Naive thymus-derived CD4-positive, alpha-beta T cell (primary cell): ENCODE measurements at regions not wholly inside any gene's neighbourhood (a gene's known extent, or its start where the extent isn't known, plus 50 kb on each side); places are given as distances from the start of the nearest gene placed in this dataset.
A peak's percentile ranks its signal among the peaks of the same experiment; 100 is the strongest.

ENCODE experiments used
- ATAC-seq: fragments of 150-1000 bp; cut with Tn5 transposase; 2 replicates; pipeline ENCODE4 v1.10.0; 2021; ENCODE audit warnings: mild to moderate bottlenecking, moderate library complexity
- CTCF ChIA-PET: fragments of 350-600 bp; sonication (Branson Sonifier 250); formaldehyde crosslinking; loops from one replicate; lab custom pipeline; 2021; ENCODE audit warnings: antibody characterized with exemption; lab: Charles Lee
- POLR2A ChIA-PET: fragments of 350-600 bp; sonication (Branson Sonifier 250); formaldehyde crosslinking; loops from one replicate; lab custom pipeline; 2021; ENCODE audit warnings: antibody characterized with exemption, inconsistent platforms; lab: Charles Lee
- DNase-seq, 9 donors: peaks; one replicate each; pipeline versions ENCODE4 v3.0.0 to v3.0.0-alpha.2; 2020 to 2022; ENCODE audit warnings: mixed read lengths in 1 of 9
- H3K27ac ChIP-seq: one replicate; pipeline ENCODE4 v1.7.0; 2013; ENCODE audit warnings: mild to moderate bottlenecking, low read depth, low read length, moderate library complexity
- H3K27me3 ChIP-seq, 2 donors: one replicate each; pipeline ENCODE4 v1.7.0; 2013; ENCODE audit warnings: low read length in 2 of 2, mild to moderate bottlenecking in 2 of 2, moderate library complexity in 2 of 2; ENCODE audit not compliant: control insufficient read depth in 2 of 2, insufficient read depth in 2 of 2
- H3K36me3 ChIP-seq, 3 experiments: 1 replicate in 2 of 3; 2 replicates in 1 of 3; pipeline ENCODE4 v1.7.0; 2013; ENCODE audit warnings: low read length in 3 of 3, mild to moderate bottlenecking in 3 of 3, moderate library complexity in 1 of 3; ENCODE audit not compliant: insufficient read depth in 3 of 3, control insufficient read depth in 2 of 3
- H3K4me1 ChIP-seq, 2 donors: one replicate each; pipeline ENCODE4 v1.7.0; 2013; ENCODE audit warnings: low read length in 2 of 2, mild to moderate bottlenecking in 2 of 2, moderate library complexity in 1 of 2; ENCODE audit not compliant: control insufficient read depth in 2 of 2, insufficient read depth in 2 of 2
- H3K4me3 ChIP-seq: 2 replicates; pipeline ENCODE4 v1.7.0; 2013; ENCODE audit warnings: mild to moderate bottlenecking, low read length
- H3K9me3 ChIP-seq, 3 experiments: 1 replicate in 2 of 3; 2 replicates in 1 of 3; pipeline ENCODE4 v1.7.0; 2013; ENCODE audit warnings: low read length in 3 of 3; ENCODE audit not compliant: control insufficient read depth in 2 of 3
- H3K27ac Mint-ChIP-seq, 9 donors: one replicate each; pipeline ENCODE4 v1.8.0; 2020 to 2022; ENCODE audit warnings: mixed read lengths in 9 of 9, mild to moderate bottlenecking in 8 of 9, moderate library complexity in 5 of 9, inconsistent platforms in 2 of 9
- H3K27me3 Mint-ChIP-seq, 5 donors: one replicate each; pipeline ENCODE4 v1.8.0; 2021 to 2022; ENCODE audit warnings: mixed read lengths in 5 of 5, mild to moderate bottlenecking in 1 of 5
- H3K36me3 Mint-ChIP-seq, 5 donors: one replicate each; pipeline ENCODE4 v1.8.0; 2020 to 2022; ENCODE audit warnings: mixed read lengths in 5 of 5, mild to moderate bottlenecking in 3 of 5, inconsistent platforms in 1 of 5
- H3K4me1 Mint-ChIP-seq, 7 donors: one replicate each; pipeline ENCODE4 v1.8.0; 2020 to 2022; ENCODE audit warnings: mixed read lengths in 7 of 7, mild to moderate bottlenecking in 3 of 7, inconsistent platforms in 1 of 7
- H3K4me3 Mint-ChIP-seq, 10 donors: one replicate each; pipeline ENCODE4 v1.8.0; 2020 to 2022; ENCODE audit warnings: mild to moderate bottlenecking in 10 of 10, mixed read lengths in 10 of 10, moderate library complexity in 6 of 10, inconsistent platforms in 2 of 10
- H3K9me3 Mint-ChIP-seq, 11 donors: one replicate each; pipeline ENCODE4 v1.8.0; 2020 to 2022; ENCODE audit warnings: mixed read lengths in 11 of 11, mild to moderate bottlenecking in 4 of 11, inconsistent platforms in 1 of 11, moderate library complexity in 1 of 11
- intact Hi-C, 2 donors: fragments of 100-400 bp; cut with micrococcal nuclease; formaldehyde crosslinking; loops; one replicate each; pipeline ENCODE4 v1.15.1; 2023

DNA sequence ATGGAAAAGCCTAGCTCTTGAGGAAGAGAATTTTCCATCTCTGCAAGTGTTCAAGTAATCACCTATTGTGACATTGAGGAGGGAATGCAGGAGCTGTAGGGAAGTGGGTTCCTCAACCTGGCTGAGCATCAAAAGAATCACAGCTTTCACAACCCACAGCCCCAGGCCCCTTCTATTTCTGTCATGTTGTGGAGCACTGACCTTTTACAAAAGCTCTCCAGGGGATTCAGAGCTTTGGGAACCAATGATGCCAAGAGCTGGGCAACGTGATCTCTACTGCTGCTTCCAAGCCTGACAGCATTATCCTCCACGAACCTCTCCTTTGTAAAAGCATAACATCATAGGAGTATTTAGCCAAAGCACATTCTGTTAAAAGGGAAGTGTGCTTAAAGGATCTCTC, 231.1 kb downstream of the ADAMTS9 start:
- no peak overlapping the region for H3K27ac ChIP-seq
- H3K4me1 Mint-ChIP-seq: peaks cover 0 to 2% (median 0%) of the 10 kb centered on the region in 7 donors
- no peak overlapping the region for H3K4me3 Mint-ChIP-seq
- H3K27me3 Mint-ChIP-seq: peaks cover 0 to 22% (median 13%) of the 10 kb centered on the region in 5 donors
- DNase-seq: no peak
- no peaks in the 10 kb centered on the region for H3K27me3 ChIP-seq
- H3K36me3 Mint-ChIP-seq: no peaks in the 10 kb centered on the region
- H3K4me3 ChIP-seq: no peak overlapping the region
- H3K27ac Mint-ChIP-seq: no peak overlapping the region
- no peaks in the 10 kb centered on the region for H3K36me3 ChIP-seq
- ATAC-seq: no peak
- H3K9me3 ChIP-seq: no peaks in the 10 kb centered on the region
- H3K9me3 Mint-ChIP-seq: no peaks in the 10 kb centered on the region
- no peaks in the 10 kb centered on the region for H3K4me1 ChIP-seq
- ChIA-PET POLR2A (no interaction called here), CTCF (no interaction called here)
- intact Hi-C loops: no loop called here

DNA sequence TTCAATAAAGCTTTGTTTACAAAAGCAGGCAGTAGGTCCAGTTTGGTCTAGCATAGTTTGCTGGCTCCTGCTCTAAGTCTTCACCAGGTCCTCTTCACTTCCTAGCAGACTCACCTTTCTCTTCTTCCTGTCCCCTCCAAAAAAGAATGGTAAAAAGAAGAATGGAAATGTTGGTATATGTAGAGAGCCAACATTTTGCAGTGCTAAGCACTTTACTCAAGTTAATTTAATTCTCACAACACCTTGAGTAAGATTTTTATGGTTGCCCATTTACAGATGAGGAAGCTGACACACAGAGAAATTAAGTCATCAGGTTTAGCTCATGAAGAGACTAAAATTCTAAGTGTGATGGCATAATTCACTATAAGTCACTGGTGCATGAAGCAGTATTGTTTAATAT, 230.1 kb upstream of the PRICKLE2 start:
- H3K4me3 Mint-ChIP-seq: no peak overlapping the region
- H3K4me1 Mint-ChIP-seq: peaks cover 0 to 2% (median 0%) of the 10 kb centered on the region in 7 donors
- DNase-seq (no peak), ATAC-seq (no peak)
- no peaks in the 10 kb centered on the region for H3K36me3 ChIP-seq
- no peaks in the 10 kb centered on the region for H3K27me3 ChIP-seq
- H3K27ac Mint-ChIP-seq: no peak overlapping the region
- no peaks in the 10 kb centered on the region for H3K36me3 Mint-ChIP-seq
- no peaks in the 10 kb centered on the region for H3K4me1 ChIP-seq
- H3K9me3 ChIP-seq: no peaks in the 10 kb centered on the region
- intact Hi-C loops: no loop called here
- H3K4me3 ChIP-seq: no peak overlapping the region
- peaks cover 2 to 23% (median 17%) of the 10 kb centered on the region in 5 donors for H3K27me3 Mint-ChIP-seq
- CTCF ChIA-PET: no interaction called here
- H3K27ac ChIP-seq: no peak overlapping the region
- POLR2A ChIA-PET: no interaction called here
- no peaks in the 10 kb centered on the region for H3K9me3 Mint-ChIP-seq

DNA sequence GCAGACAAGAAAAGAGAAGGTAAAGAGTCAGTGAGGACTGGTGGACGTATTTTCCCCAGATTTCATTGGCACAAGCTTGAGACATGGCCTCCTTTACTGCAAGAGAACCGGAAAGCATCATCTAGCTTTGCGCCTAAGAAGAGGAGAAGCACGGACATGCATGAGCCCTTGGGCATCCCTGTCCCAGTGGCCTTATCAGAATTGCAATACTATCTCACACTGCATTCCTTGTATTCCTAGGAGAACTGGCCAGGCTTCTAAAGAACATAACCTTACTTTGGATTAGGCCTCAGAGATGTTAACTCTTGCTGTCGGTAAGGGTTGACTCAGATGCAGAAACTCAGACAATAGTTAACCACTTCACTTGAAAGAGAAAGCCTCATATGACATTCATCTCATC, 229.5 kb upstream of the PRICKLE2 start:
- Histone ChIP-seq H3K4me3 (no peak overlapping the region), H3K9me3 (no peaks in the 10 kb centered on the region), H3K4me1 (no peaks in the 10 kb centered on the region), H3K27ac (no peak overlapping the region), H3K36me3 (no peaks in the 10 kb centered on the region), H3K27me3 (no peaks in the 10 kb centered on the region)
- H3K9me3 Mint-ChIP-seq: no peaks in the 10 kb centered on the region
- no peak for DNase-seq
- peaks cover 4 to 23% (median 18%) of the 10 kb centered on the region in 5 donors for H3K27me3 Mint-ChIP-seq
- peaks cover 0 to 2% (median 0%) of the 10 kb centered on the region in 7 donors for H3K4me1 Mint-ChIP-seq
- intact Hi-C loops: no loop called here
- no peaks in the 10 kb centered on the region for H3K36me3 Mint-ChIP-seq
- ChIA-PET POLR2A (no interaction called here), CTCF (no interaction called here)
- no peak overlapping the region for H3K4me3 Mint-ChIP-seq
- H3K27ac Mint-ChIP-seq: no peak overlapping the region
- no peak for ATAC-seq

DNA sequence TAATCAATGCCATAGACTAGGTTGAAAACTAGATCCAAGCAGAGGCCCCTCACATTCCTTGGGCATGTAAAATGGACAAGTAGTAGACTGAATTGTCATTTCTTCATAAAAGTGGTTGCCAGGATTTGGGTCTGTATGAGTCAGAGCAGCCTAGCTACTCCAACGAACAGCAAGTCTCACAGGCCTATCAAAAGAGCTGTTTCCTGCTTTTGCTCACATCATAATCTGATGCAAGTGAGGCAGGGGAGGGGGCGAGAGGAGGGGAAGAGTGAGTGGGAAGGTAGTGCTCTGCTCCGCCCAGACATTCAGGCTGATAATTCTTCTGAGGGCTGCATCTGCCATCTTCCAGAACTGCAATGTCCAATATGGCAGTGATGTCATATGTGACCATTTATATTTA, 228.9 kb upstream of the PRICKLE2 start:
- intact Hi-C loops: no loop called here
- ChIA-PET POLR2A (no interaction called here), CTCF (no interaction called here)
- no peaks in the 10 kb centered on the region for H3K27me3 ChIP-seq
- H3K36me3 Mint-ChIP-seq: no peaks in the 10 kb centered on the region
- no peak overlapping the region for H3K4me3 Mint-ChIP-seq
- no peaks in the 10 kb centered on the region for H3K9me3 Mint-ChIP-seq
- no peak for ATAC-seq
- H3K4me1 Mint-ChIP-seq: peaks cover 0 to 2% (median 0%) of the 10 kb centered on the region in 7 donors
- no peak overlapping the region for H3K27ac Mint-ChIP-seq
- H3K9me3 ChIP-seq: no peaks in the 10 kb centered on the region
- H3K36me3 ChIP-seq: no peaks in the 10 kb centered on the region
- H3K4me3 ChIP-seq: no peak overlapping the region
- no peak for DNase-seq
- H3K4me1 ChIP-seq: no peaks in the 10 kb centered on the region
- no peak overlapping the region for H3K27ac ChIP-seq
- peaks cover 5 to 25% (median 17%) of the 10 kb centered on the region in 5 donors for H3K27me3 Mint-ChIP-seq

DNA sequence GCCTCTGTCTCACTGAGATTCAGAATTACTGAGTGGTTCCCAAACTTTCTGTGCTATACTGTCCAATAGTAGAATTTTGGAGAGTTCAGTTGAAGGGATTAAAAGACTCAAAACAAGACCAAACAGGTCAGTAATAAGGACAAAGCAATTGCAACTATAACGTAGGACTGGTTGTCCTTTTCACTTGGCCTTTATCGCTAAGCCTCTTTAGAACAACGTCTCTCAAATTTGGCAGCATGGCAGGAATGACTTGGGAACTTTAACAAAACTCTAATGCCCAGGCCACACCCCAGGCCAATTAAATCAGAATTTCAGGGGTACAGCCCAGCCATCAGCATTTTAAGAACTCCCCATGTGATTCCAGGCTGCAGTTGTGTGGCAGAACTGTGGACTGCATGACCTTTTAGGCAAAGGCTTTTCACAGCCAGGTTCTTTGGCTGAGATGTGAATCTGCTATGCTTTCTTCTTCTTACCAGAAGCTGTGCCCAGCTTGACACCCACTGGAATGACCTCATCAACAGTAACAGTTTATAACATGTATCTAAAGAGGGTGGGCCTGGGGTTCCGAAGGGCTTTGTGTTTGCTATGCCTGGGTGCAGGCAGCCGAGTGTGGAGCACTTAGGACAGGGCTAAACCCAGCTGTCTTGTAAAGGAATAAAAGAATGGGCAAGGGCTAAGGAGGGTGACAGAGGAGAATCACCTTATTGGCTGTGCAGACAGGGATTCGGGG, 226.2 kb upstream of the PRICKLE2 start:
- H3K36me3 Mint-ChIP-seq: no peaks in the 10 kb centered on the region
- ChIA-PET POLR2A (no interaction called here), CTCF (no interaction called here)
- no peaks in the 10 kb centered on the region for H3K36me3 ChIP-seq
- peaks cover 21 to 42% (median 33%) of the 10 kb centered on the region in 5 donors for H3K27me3 Mint-ChIP-seq
- intact Hi-C loops: no loop called here
- no peaks in the 10 kb centered on the region for H3K9me3 ChIP-seq
- no peak overlapping the region for H3K27ac Mint-ChIP-seq
- H3K27me3 ChIP-seq: no peaks in the 10 kb centered on the region
- no peaks in the 10 kb centered on the region for H3K9me3 Mint-ChIP-seq
- ATAC-seq: no peak
- peaks cover 0 to 2% (median 0%) of the 10 kb centered on the region in 7 donors for H3K4me1 Mint-ChIP-seq
- H3K27ac ChIP-seq: no peak overlapping the region
- no peak for DNase-seq
- H3K4me3 ChIP-seq: no peak overlapping the region
- no peak overlapping the region for H3K4me3 Mint-ChIP-seq
- no peaks in the 10 kb centered on the region for H3K4me1 ChIP-seq

DNA sequence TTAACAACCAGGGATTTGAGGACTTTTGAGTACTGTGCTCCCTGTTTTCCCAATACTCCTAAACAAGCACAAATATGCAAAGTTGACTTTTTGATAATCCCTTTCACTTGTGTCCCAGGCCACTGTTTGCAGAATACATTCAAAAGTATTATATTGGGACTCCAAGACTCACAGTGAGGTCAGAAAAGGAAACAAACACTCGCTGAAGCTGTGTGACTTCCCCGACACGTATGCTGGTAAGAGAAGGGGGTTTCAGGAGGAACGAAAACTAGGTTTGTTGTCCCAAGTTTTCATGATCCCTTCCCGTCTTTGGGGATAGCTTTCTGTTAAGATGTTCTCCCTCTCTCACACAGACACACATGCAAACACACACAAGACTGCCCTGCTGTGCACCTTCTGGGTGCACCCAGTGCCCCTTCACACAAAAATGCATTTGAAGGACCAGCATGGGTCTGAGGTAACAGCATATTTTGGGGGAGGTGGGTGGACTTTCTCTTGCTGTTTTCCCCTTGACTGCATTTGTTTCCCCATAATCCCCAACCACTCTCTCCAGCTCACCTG, 225.2 kb upstream of the PRICKLE2 start:
- no peaks in the 10 kb centered on the region for H3K36me3 ChIP-seq
- no peak overlapping the region for H3K27ac ChIP-seq
- DNase-seq (no peak), ATAC-seq (no peak)
- no peaks in the 10 kb centered on the region for H3K4me1 ChIP-seq
- no peak overlapping the region for H3K4me3 ChIP-seq
- POLR2A ChIA-PET: no interaction called here
- H3K4me1 Mint-ChIP-seq: peaks cover 0 to 4% (median 0%) of the 10 kb centered on the region in 7 donors
- H3K27ac Mint-ChIP-seq: peak overlapping the region in 1 of 9 donors; percentile 12
- CTCF ChIA-PET: interaction anchor here (0.8 kb wide), 1 partner anchor 527 kb away, joined by 3 read pairs; no protein-coding TSS in a partner anchor
- peaks cover 0 to 2% (median 0%) of the 10 kb centered on the region in 11 donors for H3K9me3 Mint-ChIP-seq
- H3K36me3 Mint-ChIP-seq: no peaks in the 10 kb centered on the region
- H3K27me3 Mint-ChIP-seq: peaks cover 28 to 45% (median 41%) of the 10 kb centered on the region in 5 donors
- intact Hi-C loops: no loop called here
- no peak overlapping the region for H3K4me3 Mint-ChIP-seq
- H3K27me3 ChIP-seq: no peaks in the 10 kb centered on the region
- no peaks in the 10 kb centered on the region for H3K9me3 ChIP-seq

DNA sequence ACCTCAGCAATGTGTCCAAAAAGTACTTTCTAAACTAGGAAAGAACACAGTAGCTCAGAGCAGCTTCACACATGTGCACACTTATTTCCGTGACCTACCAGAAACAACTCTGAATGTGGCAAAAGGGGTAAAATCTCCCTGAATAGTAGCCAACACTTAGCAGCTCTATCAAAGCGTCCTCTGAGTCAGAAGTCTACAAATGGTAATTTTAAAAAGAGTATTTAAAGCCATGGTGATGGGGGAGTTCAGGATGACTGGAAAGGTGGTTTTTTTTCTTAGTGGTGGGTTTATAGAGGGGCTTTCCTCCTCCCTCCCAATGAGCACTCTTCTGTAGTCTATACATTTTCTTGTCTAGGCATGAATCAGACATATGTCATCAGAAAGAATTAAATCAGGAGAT, 223.8 kb upstream of the PRICKLE2 start:
- no peak overlapping the region for H3K27ac ChIP-seq
- peaks cover 0 to 5% (median 0%) of the 10 kb centered on the region in 7 donors for H3K4me1 Mint-ChIP-seq
- POLR2A ChIA-PET: no interaction called here
- no peaks in the 10 kb centered on the region for H3K36me3 Mint-ChIP-seq
- no peak for DNase-seq
- H3K27ac Mint-ChIP-seq: no peak overlapping the region
- intact Hi-C loops: no loop called here
- no peaks in the 10 kb centered on the region for H3K27me3 ChIP-seq
- peaks cover 35 to 54% (median 47%) of the 10 kb centered on the region in 5 donors for H3K27me3 Mint-ChIP-seq
- H3K9me3 ChIP-seq: no peaks in the 10 kb centered on the region
- CTCF ChIA-PET: no interaction called here
- H3K9me3 Mint-ChIP-seq: peaks cover 0 to 2% (median 0%) of the 10 kb centered on the region in 11 donors
- H3K4me3 Mint-ChIP-seq: no peak overlapping the region
- H3K36me3 ChIP-seq: no peaks in the 10 kb centered on the region
- no peak overlapping the region for H3K4me3 ChIP-seq
- H3K4me1 ChIP-seq: no peaks in the 10 kb centered on the region
- no peak for ATAC-seq
